Vagina (tissue), 2 donors: ENCODE measurements at regions not wholly inside any gene's neighbourhood (a gene's known extent, or its start where the extent isn't known, plus 50 kb on each side); places are given as distances from the start of the nearest gene placed in this dataset.

Source experiments
- CTCF ChIP-seq, 3 experiments: fragments of 450-650 bp in 2 of 3; fragments of 200-600 bp in 1 of 3; sonication (generic) in 1 of 3; IDR thresholded peaks; one replicate each; pipeline ENCODE4 v1.5.1; 2017 to 2019; ENCODE audit warnings: antibody characterized with exemption in 3 of 3, mild to moderate bottlenecking in 2 of 3, moderate library complexity in 2 of 3
- POLR2AphosphoS5 ChIP-seq, 2 donors: sonication (generic); formaldehyde crosslinking; IDR thresholded peaks; one replicate each; pipeline ENCODE4 v1.9.0; 2017; ENCODE audit warnings: antibody characterized with exemption in 2 of 2, mild to moderate bottlenecking in 2 of 2, low read depth in 1 of 2; ENCODE audit not compliant: insufficient read depth in 1 of 2

DNA sequence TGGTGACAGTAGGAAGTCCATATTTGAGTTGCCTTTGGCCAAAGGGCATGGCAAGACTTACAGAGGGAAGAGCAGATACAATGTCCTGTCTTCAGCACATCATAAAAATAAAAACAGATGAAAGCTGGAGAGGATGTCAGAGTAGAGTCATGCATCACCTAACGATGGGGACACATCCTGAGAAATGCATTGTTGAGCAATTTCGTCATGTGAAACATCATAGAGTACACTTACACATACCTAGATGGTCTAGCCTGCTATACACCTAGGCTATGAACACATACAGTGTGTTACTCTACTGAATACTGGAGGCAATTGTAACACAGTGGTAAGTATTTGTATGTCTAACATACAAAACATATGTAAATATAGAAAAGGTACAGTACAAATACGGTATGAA lies 75.6 kb downstream of the VEGFA start:
- TF ChIP-seq CTCF (IDR thresholded peaks at IDR 0.05) (no peak), POLR2AphosphoS5 (IDR thresholded peaks at IDR 0.05; ENCODE audit: insufficient read depth in 1 of 2, low read depth in 1 of 2) (no peak)
